ENCODE measurements at regions not wholly inside any gene's neighbourhood (a gene's known extent, or its start where the extent isn't known, plus 50 kb on each side); places are given as distances from the start of the nearest gene placed in this dataset.

DNA sequence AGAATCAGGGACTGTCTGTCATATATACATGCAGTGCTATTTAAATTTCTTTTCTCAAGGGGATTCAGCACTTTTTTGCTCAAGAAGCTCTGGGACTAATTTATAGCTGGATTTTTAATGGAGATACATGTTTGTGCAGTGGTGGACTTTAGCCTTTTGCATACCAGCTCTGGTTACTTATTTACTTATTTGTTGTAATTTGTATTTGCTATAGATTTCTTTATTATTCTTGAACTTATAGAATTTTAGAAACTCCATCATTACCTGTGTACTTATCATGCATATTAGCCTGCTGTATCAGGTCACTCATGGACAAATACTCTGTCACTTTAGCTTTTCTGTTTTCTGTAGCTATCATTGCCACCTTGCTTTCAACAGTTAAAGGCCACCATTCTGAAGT is 1296.9 kb upstream of the TMPRSS15 start:
- no peak overlapping the region for H3K9ac ChIP-seq (ENCODE audit: low read length)
- DNase-seq = no peak
- H2BK120ac ChIP-seq (ENCODE audit: low read depth, low read length) = no peak overlapping the region
- no peak overlapping the region for H3K14ac ChIP-seq (ENCODE audit: low read length in 2 of 2)
- no peak overlapping the region for H2BK12ac ChIP-seq (ENCODE audit: low read length in 2 of 2)
- no peak overlapping the region for H3K4me3 ChIP-seq (ENCODE audit: insufficient read depth in 1 of 2, low read depth in 1 of 2, low read length in 2 of 2)
- no peak overlapping the region for H4K8ac ChIP-seq (ENCODE audit: low read length)
- H2AFZ ChIP-seq (ENCODE audit: low read depth, low read length) = no peak overlapping the region
- no peaks in the 10 kb centered on the region for H3K27me3 ChIP-seq (ENCODE audit: control insufficient read depth in 1 of 2, insufficient read depth in 1 of 2, low read length in 2 of 2)
- H3K36me3 ChIP-seq (ENCODE audit: control insufficient read depth in 1 of 2, insufficient read depth in 2 of 2, low read depth in 1 of 2, low read length in 2 of 2) = no peaks in the 10 kb centered on the region
- H2BK5ac ChIP-seq (ENCODE audit: low read depth, low read length, poor library complexity, severe bottlenecking) = no peak overlapping the region
- peaks cover 12% of the 10 kb centered on the region for H3K9me3 ChIP-seq (ENCODE audit: control insufficient read depth, low read length)
- no peaks in the 10 kb centered on the region for H3K79me1 ChIP-seq (replicated peaks; ENCODE audit: low read length, poor library complexity, severe bottlenecking)
- H2BK15ac ChIP-seq (ENCODE audit: low read depth, poor library complexity, severe bottlenecking) = no peak overlapping the region
- H3K4me2 ChIP-seq (ENCODE audit: low read length, poor library complexity, severe bottlenecking) = no peak overlapping the region
- H3K18ac ChIP-seq (ENCODE audit: low read depth in 1 of 2, low read length in 2 of 2) = no peak overlapping the region
- no peak overlapping the region for H3K27ac ChIP-seq (ENCODE audit: low read length, poor library complexity, severe bottlenecking)
- H3K4me1 ChIP-seq (ENCODE audit: control insufficient read depth, insufficient read depth, low read depth, low read length) = no peaks in the 10 kb centered on the region
- no peak overlapping the region for H2AK5ac ChIP-seq (ENCODE audit: low read length, severe bottlenecking)
- H3K4ac ChIP-seq (ENCODE audit: low read depth in 1 of 2, low read length in 2 of 2) = no peak overlapping the region
- H4K91ac ChIP-seq (ENCODE audit: low read length) = no peak overlapping the region
- H3K23ac ChIP-seq (ENCODE audit: low read length in 2 of 2) = no peak overlapping the region

DNA sequence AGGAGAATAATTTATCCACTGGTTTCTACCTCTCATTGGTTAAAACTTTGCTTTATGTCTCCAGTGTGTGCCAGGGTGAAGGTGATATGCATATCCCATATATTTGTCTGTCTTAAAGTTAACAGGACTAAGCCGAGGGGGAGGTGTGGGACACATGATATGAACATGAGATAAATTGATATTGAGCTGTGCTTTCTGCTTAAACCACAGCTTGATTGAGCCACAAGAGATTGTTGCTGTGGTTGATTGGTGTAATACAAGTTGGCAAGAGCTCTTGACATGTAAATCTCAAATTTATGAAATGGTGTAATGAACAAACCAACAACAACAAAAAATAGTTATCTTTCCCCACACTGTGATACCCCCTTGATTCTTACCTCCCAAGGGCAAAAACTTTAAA is 1295.5 kb upstream of the NCAM2 start:
- H2BK15ac ChIP-seq (ENCODE audit: low read depth, poor library complexity, severe bottlenecking) = no peak overlapping the region
- H2BK5ac ChIP-seq (ENCODE audit: low read depth, low read length, poor library complexity, severe bottlenecking) = no peak overlapping the region
- no peak overlapping the region for H3K4ac ChIP-seq (ENCODE audit: low read depth in 1 of 2, low read length in 2 of 2)
- no peak overlapping the region for H3K4me2 ChIP-seq (ENCODE audit: low read length, poor library complexity, severe bottlenecking)
- no peak overlapping the region for H4K8ac ChIP-seq (ENCODE audit: low read length)
- H3K23ac ChIP-seq (ENCODE audit: low read length in 2 of 2) = no peak overlapping the region
- H2BK120ac ChIP-seq (ENCODE audit: low read depth, low read length) = no peak overlapping the region
- no peak overlapping the region for H2AK5ac ChIP-seq (ENCODE audit: low read length, severe bottlenecking)
- no peaks in the 10 kb centered on the region for H3K36me3 ChIP-seq (ENCODE audit: control insufficient read depth in 1 of 2, insufficient read depth in 2 of 2, low read depth in 1 of 2, low read length in 2 of 2)
- DNase-seq = no peak
- WGBS = 38% methylated on average over 1 of the region's 1 CpG
- H3K27ac ChIP-seq (ENCODE audit: low read length, poor library complexity, severe bottlenecking) = no peak overlapping the region
- no peak overlapping the region for H3K18ac ChIP-seq (ENCODE audit: low read depth in 1 of 2, low read length in 2 of 2)
- H3K4me3 ChIP-seq (ENCODE audit: insufficient read depth in 1 of 2, low read depth in 1 of 2, low read length in 2 of 2) = no peak overlapping the region
- no peaks in the 10 kb centered on the region for H3K4me1 ChIP-seq (ENCODE audit: control insufficient read depth, insufficient read depth, low read depth, low read length)
- no peaks in the 10 kb centered on the region for H3K27me3 ChIP-seq (ENCODE audit: control insufficient read depth in 1 of 2, insufficient read depth in 1 of 2, low read length in 2 of 2)
- H2AFZ ChIP-seq (ENCODE audit: low read depth, low read length) = no peak overlapping the region
- H4K91ac ChIP-seq (ENCODE audit: low read length) = no peak overlapping the region
- no peak overlapping the region for H3K9ac ChIP-seq (ENCODE audit: low read length)
- H3K14ac ChIP-seq (ENCODE audit: low read length in 2 of 2) = no peak overlapping the region
- H3K79me1 ChIP-seq (replicated peaks; ENCODE audit: low read length, poor library complexity, severe bottlenecking) = no peaks in the 10 kb centered on the region
- no peak overlapping the region for H2BK12ac ChIP-seq (ENCODE audit: low read length in 2 of 2)
- H3K9me3 ChIP-seq (ENCODE audit: control insufficient read depth, low read length) = peaks cover 13% of the 10 kb centered on the region

DNA sequence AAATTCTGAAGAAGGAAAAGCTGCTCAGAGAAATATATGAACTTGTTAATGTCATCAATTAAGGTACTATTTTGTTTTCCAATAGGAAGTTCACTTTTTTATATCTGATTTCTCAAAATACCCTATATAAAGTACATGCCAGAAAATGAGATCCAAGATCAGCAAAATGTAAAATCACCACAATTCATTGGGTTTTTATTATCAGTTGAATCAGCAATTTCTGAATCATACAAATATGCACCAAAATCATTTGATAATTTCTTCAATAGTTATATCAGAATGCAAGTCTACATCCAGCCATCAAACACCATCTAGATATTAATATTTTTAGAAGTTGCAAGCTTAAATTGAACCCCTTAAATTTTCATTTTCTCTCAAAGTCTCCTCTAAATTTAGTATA is 1293.4 kb upstream of the NCAM2 start:
- no peak overlapping the region for H3K9ac ChIP-seq (ENCODE audit: low read length)
- H3K27me3 ChIP-seq (ENCODE audit: control insufficient read depth in 1 of 2, insufficient read depth in 1 of 2, low read length in 2 of 2) = no peaks in the 10 kb centered on the region
- no peak overlapping the region for H3K4me2 ChIP-seq (ENCODE audit: low read length, poor library complexity, severe bottlenecking)
- peaks cover 16% of the 10 kb centered on the region for H3K9me3 ChIP-seq (ENCODE audit: control insufficient read depth, low read length)
- no peak overlapping the region for H3K14ac ChIP-seq (ENCODE audit: low read length in 2 of 2)
- no peak overlapping the region for H2BK120ac ChIP-seq (ENCODE audit: low read depth, low read length)
- H3K18ac ChIP-seq (ENCODE audit: low read depth in 1 of 2, low read length in 2 of 2) = no peak overlapping the region
- H2AFZ ChIP-seq (ENCODE audit: low read depth, low read length) = no peak overlapping the region
- no peaks in the 10 kb centered on the region for H3K36me3 ChIP-seq (ENCODE audit: control insufficient read depth in 1 of 2, insufficient read depth in 2 of 2, low read depth in 1 of 2, low read length in 2 of 2)
- no peaks in the 10 kb centered on the region for H3K4me1 ChIP-seq (ENCODE audit: control insufficient read depth, insufficient read depth, low read depth, low read length)
- H2BK5ac ChIP-seq (ENCODE audit: low read depth, low read length, poor library complexity, severe bottlenecking) = no peak overlapping the region
- no peak for DNase-seq
- H3K4me3 ChIP-seq (ENCODE audit: insufficient read depth in 1 of 2, low read depth in 1 of 2, low read length in 2 of 2) = no peak overlapping the region
- H3K4ac ChIP-seq (ENCODE audit: low read depth in 1 of 2, low read length in 2 of 2) = no peak overlapping the region
- no peak overlapping the region for H2AK5ac ChIP-seq (ENCODE audit: low read length, severe bottlenecking)
- H4K8ac ChIP-seq (ENCODE audit: low read length) = no peak overlapping the region
- no peak overlapping the region for H2BK12ac ChIP-seq (ENCODE audit: low read length in 2 of 2)
- H3K79me1 ChIP-seq (replicated peaks; ENCODE audit: low read length, poor library complexity, severe bottlenecking) = no peaks in the 10 kb centered on the region
- H3K23ac ChIP-seq (ENCODE audit: low read length in 2 of 2) = no peak overlapping the region
- H4K91ac ChIP-seq (ENCODE audit: low read length) = no peak overlapping the region
- H3K27ac ChIP-seq (ENCODE audit: low read length, poor library complexity, severe bottlenecking) = no peak overlapping the region
- H2BK15ac ChIP-seq (ENCODE audit: low read depth, poor library complexity, severe bottlenecking) = no peak overlapping the region

DNA sequence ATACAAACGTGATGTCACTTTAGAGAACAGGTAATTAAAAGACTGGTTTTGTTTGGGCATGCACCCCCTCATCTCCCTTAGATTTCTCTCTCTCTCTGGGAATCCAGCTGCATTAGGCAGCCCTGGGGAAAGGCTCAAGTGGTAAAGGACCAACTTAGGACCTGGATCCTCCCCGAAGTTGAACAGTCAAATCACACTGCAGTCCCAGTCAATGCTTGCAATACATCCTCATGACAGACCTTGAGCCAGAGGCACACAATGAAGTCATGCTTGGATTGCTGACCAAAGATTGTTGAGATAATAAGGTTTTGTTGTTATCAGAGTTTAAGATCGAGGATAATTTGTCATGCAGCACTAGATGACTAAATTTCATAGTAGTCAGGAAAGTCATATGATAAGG is 1285.8 kb upstream of the NCAM2 start:
- no peak overlapping the region for H2BK12ac ChIP-seq (ENCODE audit: low read length in 2 of 2)
- H2BK5ac ChIP-seq (ENCODE audit: low read depth, low read length, poor library complexity, severe bottlenecking) = no peak overlapping the region
- H2BK120ac ChIP-seq (ENCODE audit: low read depth, low read length) = no peak overlapping the region
- no peak overlapping the region for H3K27ac ChIP-seq (ENCODE audit: low read length, poor library complexity, severe bottlenecking)
- no peaks in the 10 kb centered on the region for H3K36me3 ChIP-seq (ENCODE audit: control insufficient read depth in 1 of 2, insufficient read depth in 2 of 2, low read depth in 1 of 2, low read length in 2 of 2)
- no peak overlapping the region for H2BK15ac ChIP-seq (ENCODE audit: low read depth, poor library complexity, severe bottlenecking)
- no peak overlapping the region for H3K4ac ChIP-seq (ENCODE audit: low read depth in 1 of 2, low read length in 2 of 2)
- H2AK5ac ChIP-seq (ENCODE audit: low read length, severe bottlenecking) = no peak overlapping the region
- H3K14ac ChIP-seq (ENCODE audit: low read length in 2 of 2) = no peak overlapping the region
- no peak overlapping the region for H3K4me2 ChIP-seq (ENCODE audit: low read length, poor library complexity, severe bottlenecking)
- no peak overlapping the region for H3K9ac ChIP-seq (ENCODE audit: low read length)
- H3K9me3 ChIP-seq (ENCODE audit: control insufficient read depth, low read length) = peaks cover 3% of the 10 kb centered on the region
- 77% methylated on average over 2 of the region's 3 CpGs for WGBS
- no peak overlapping the region for H3K4me3 ChIP-seq (ENCODE audit: insufficient read depth in 1 of 2, low read depth in 1 of 2, low read length in 2 of 2)
- no peak for DNase-seq
- H3K23ac ChIP-seq (ENCODE audit: low read length in 2 of 2) = no peak overlapping the region
- no peak overlapping the region for H3K18ac ChIP-seq (ENCODE audit: low read depth in 1 of 2, low read length in 2 of 2)
- no peak overlapping the region for H2AFZ ChIP-seq (ENCODE audit: low read depth, low read length)
- H4K91ac ChIP-seq (ENCODE audit: low read length) = no peak overlapping the region
- H4K8ac ChIP-seq (ENCODE audit: low read length) = no peak overlapping the region
- H3K27me3 ChIP-seq (ENCODE audit: control insufficient read depth in 1 of 2, insufficient read depth in 1 of 2, low read length in 2 of 2) = no peaks in the 10 kb centered on the region
- H3K79me1 ChIP-seq (replicated peaks; ENCODE audit: low read length, poor library complexity, severe bottlenecking) = no peaks in the 10 kb centered on the region
- no peaks in the 10 kb centered on the region for H3K4me1 ChIP-seq (ENCODE audit: control insufficient read depth, insufficient read depth, low read depth, low read length)

Measured in mesenchymal stem cell (in vitro differentiated cells and primary cell).